Esophagus (tissue), 2 donors: ENCODE measurements at regions not wholly inside any gene's neighbourhood (a gene's known extent, or its start where the extent isn't known, plus 50 kb on each side); places are given as distances from the start of the nearest gene placed in this dataset.

Experiments
- H3K27ac ChIP-seq, 2 donors: one replicate each; pipeline ENCODE4 v1.5.1; 2013; ENCODE audit warnings: low read depth in 2 of 2, mild to moderate bottlenecking in 2 of 2, inconsistent platforms in 1 of 2, low read length in 1 of 2, moderate library complexity in 1 of 2
- H3K27me3 ChIP-seq, 2 donors: one replicate each; pipeline ENCODE4 v1.6.1; 2013; ENCODE audit warnings: low read length in 2 of 2, control low read depth in 1 of 2, mild to moderate bottlenecking in 1 of 2; ENCODE audit not compliant: insufficient read depth in 2 of 2, control insufficient read depth in 1 of 2
- H3K36me3 ChIP-seq, 2 donors: one replicate each; pipeline ENCODE4 v1.6.1; 2013; ENCODE audit warnings: low read length in 1 of 2; ENCODE audit not compliant: control insufficient read depth in 2 of 2, insufficient read depth in 2 of 2
- H3K4me1 ChIP-seq, 2 donors: one replicate each; pipeline ENCODE4 v1.6.1; 2013; ENCODE audit warnings: low read length in 1 of 2; ENCODE audit not compliant: control insufficient read depth in 2 of 2, insufficient read depth in 2 of 2
- H3K4me3 ChIP-seq, 2 donors: one replicate each; pipeline ENCODE4 v1.5.1; 2013; ENCODE audit warnings: low read length in 2 of 2, mild to moderate bottlenecking in 2 of 2, low read depth in 1 of 2, moderate library complexity in 1 of 2
- H3K9me3 ChIP-seq, 2 donors: one replicate each; pipeline ENCODE4 v1.6.1; 2013; ENCODE audit warnings: mild to moderate bottlenecking in 2 of 2, low read depth in 1 of 2, low read length in 1 of 2, moderate library complexity in 1 of 2; ENCODE audit not compliant: control insufficient read depth in 2 of 2, insufficient read depth in 1 of 2
- WGBS, 2 donors: extraction: QIAGEN DNeasy Blood & Tissue Kit; methylation state at CpG; one replicate each; pipeline ENCODE4 v1.1.7; 2013; 5-methylcytosine and 5-hydroxymethylcytosine counted together
- donor health status: healthy with polysubstance abuse.
- donor health status: Bipolar disorder and iron deficiency.

DNA sequence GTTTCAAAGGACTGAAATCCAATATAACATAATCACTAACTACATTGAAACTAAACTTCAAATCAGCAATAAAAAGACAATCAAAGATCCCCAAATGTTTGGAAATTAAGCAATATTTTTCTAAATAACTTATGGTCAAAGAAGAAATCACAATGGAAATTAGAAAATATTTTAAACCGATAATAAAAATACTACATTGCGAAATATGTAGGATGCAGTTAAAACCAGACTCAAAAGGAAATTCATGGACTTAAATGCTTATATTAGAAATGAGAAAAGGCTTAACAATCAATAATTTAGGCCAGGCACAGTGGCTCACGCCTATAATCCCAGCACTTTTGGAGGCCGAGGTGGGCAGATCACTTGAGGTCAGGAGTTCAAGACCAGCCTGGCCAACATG is 79.0 kb upstream of the HAAO start:
- 69 to 75% methylated on average over 4 of the region's 4 CpGs for WGBS, 2 donors

DNA sequence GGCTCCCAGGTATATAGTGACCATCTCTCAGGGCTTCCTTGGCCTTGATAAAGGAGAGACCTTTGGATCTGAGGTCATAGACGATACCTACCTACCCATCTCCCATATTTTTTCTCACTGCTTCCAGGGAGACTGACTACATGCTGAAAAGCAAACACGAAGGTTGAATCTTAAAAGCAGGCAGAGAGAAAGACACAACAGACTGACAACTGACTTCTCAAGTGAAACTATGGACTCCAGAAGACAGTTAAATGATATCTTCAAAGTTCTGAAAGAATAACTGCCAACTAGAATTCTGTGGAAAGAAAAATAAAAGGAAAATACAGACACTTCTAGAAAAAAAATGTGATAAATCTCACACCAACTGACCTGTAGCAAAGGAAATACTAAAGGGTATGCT is 76.5 kb upstream of the HAAO start:
- H3K4me1 ChIP-seq = peaks cover 2 to 8% of the 10 kb centered on the region in 2 donors
- no peaks in the 10 kb centered on the region for H3K36me3 ChIP-seq

More for the DNA sequence above, 79.0 kb upstream of the HAAO start:
- Histone ChIP-seq H3K4me1 (peaks cover 9 to 15% of the 10 kb centered on the region in 2 donors), H3K27me3 (no peaks in the 10 kb centered on the region), H3K4me3 (no peak overlapping the region), H3K36me3 (no peaks in the 10 kb centered on the region), H3K9me3 (no peaks in the 10 kb centered on the region), H3K27ac (no peak overlapping the region)

DNA sequence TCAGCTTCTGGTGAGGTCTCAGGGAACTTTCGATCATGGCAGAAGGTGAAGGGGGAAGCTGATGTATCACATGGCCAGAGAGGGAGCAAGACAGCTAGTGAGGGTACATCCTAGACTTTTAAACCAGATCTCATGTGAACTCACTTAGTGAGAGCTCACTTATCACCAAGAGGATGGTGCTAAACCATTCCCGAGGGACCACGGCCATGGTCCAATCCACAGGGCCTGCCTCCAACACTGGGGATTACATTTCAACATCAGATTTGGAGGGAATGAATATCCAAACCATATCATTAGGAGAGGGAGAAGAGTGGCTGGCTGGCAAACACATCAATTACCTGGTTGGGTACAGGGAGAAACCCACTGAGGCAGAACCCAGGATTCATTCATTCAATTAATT is 75.7 kb upstream of the HAAO start:
- H3K4me3 ChIP-seq = no peak overlapping the region
- H3K36me3 ChIP-seq = no peaks in the 10 kb centered on the region
- H3K4me1 ChIP-seq = peaks cover 2 to 8% of the 10 kb centered on the region in 2 donors
- WGBS, 2 donors = 84 to 90% methylated on average over 3 of the region's 3 CpGs
- H3K9me3 ChIP-seq = no peaks in the 10 kb centered on the region
- H3K27ac ChIP-seq = peak overlapping the region; percentile 79 to 92
- no peaks in the 10 kb centered on the region for H3K27me3 ChIP-seq

More for the DNA sequence above, 76.5 kb upstream of the HAAO start:
- Histone ChIP-seq H3K27ac (no peak overlapping the region), H3K9me3 (no peaks in the 10 kb centered on the region), H3K4me3 (no peak overlapping the region), H3K27me3 (no peaks in the 10 kb centered on the region)
- 90 to 95% methylated on average over 2 of the region's 2 CpGs for WGBS, 2 donors

DNA sequence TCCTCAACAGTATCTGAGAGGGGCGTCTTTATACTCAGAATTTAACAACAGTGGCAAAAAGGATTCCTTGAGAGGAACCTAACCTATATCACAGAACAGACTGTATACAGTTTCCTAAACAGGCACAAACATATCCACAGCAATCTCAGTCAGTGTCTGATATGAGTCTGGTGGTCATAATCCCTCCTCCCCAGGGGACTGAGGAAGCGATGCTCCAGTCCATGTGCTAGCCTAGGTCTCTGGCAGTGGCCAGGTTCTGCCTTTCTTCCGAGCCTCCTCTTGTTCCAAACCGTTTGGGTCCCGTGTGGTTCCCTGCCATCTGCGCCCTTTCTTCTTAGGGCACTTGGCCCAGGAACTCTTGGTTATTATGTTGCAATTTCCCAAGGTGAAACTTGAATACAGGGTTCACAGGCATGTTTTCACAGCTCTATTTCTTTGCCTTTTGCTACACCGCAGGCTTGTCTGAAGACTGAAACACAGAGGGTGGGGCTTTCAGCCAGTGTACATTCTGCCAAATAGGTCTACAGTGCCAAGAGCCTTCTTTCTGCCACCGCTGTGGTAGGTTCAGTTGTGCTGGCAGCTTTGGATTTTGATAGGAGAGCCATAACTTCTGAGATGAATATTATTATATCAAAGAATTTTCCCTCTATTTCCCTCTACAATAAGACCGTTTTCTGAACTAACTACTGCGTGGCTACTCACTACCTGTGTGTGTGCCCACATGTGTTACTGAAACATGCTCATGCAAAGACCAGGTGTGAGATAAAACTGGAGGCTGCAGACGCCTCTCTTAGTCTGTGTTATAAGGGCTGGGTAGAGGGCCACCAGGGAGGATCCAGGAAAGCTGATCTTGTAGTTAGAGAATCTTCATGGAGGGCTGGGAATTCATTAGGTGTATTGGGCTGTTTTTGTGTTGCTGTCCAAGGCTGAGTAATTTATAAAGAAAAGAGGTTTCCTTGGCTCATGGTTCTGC is 75.0 kb upstream of the HAAO start:
- Histone ChIP-seq H3K4me3 (no peak overlapping the region), H3K4me1 (peaks cover 2 to 8% of the 10 kb centered on the region in 2 donors), H3K27me3 (no peaks in the 10 kb centered on the region), H3K36me3 (no peaks in the 10 kb centered on the region), H3K9me3 (no peaks in the 10 kb centered on the region), H3K27ac (peak overlapping the region; percentile 79 to 92)
- 39 to 50% methylated on average over 11 of the region's 11 CpGs for WGBS, 2 donors

DNA sequence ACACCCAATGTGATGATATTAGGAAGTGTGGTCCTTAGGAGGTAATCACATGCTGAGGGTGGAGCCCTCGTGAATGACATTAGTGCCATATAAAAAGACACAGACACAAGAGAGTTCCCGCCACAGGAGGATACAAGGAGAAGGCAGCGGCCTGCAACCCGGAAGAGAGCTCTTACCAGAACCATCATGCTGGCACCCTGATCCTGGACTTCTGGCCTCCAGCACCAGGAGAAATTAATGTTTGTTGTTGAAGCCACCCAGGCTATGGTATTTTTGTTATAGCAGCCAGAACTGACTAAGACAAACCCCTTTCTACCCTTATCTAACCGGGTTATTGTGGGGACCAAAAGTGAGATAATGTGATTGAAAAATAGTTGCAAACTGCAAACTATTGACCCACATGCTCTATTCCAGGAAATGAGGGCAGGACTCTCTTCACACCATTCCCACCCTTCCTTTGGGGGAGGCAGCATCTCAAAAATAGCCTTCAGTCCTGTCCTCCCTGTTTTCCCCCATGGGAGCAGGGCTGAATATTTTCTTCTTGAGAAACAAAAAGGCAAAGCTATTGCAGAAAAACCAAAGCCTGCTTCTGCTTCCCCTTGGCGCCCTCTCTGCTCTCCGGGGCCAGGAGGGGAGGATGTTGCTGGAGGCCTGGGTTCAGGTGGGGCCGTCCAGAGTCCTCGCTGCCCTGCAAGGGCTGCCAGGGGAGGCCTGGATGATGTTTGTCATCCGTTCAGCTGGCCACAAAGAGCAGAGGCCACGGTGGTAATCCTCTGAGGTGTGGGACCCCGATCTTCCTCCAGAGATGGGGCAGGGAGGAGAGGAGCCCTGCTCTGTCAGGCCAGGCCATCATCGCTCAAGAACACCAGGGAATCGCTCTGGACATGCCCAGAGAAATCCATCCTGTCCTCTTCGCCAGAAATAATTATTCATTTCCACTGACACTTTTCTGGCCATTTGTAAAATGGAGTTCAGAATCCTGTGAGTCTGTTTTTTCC is 73.8 kb upstream of the HAAO start:
- Histone ChIP-seq H3K4me3 (no peak overlapping the region), H3K27me3 (no peaks in the 10 kb centered on the region), H3K4me1 (peaks cover 2 to 8% of the 10 kb centered on the region in 2 donors), H3K9me3 (no peaks in the 10 kb centered on the region), H3K36me3 (no peaks in the 10 kb centered on the region), H3K27ac (peak overlapping the region; percentile 79)
- WGBS, 2 donors = 36 to 42% methylated on average over 15 of the region's 15 CpGs

DNA sequence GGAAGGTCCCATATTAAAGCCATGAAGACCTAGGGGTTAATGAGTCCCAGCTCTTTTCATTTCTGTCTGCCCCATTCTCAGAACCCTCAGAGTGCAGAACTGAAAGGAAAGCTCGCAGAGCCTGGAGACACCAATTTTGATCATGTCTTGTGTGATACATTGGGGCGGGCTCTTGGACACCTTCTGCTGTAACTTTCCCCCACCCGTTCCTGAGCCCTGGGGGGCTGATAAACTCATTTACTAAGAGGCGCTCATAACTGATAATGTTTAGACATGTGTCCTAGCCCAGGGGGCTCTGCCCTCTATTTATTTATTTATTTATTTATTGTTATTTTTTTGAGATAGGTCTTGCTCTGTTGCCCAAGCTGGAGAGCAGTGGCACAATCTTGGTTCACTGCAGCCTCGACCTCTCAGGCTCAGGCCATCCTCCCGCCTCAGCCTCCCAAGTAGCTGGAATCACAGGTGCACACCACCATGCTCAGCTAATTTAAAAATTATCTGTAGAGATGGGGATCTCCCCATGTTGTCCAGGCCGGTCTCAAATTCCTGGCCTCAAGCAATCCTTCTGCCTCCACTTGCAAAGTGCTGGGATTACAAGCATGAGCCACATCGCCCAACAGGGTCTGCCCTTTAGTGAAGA is 72.4 kb upstream of the HAAO start:
- 87 to 89% methylated on average over 8 of the region's 8 CpGs for WGBS, 2 donors
- H3K4me3 ChIP-seq = no peak overlapping the region
- H3K27ac ChIP-seq = no peak overlapping the region
- H3K36me3 ChIP-seq = no peaks in the 10 kb centered on the region
- no peaks in the 10 kb centered on the region for H3K9me3 ChIP-seq
- H3K27me3 ChIP-seq = no peaks in the 10 kb centered on the region
- H3K4me1 ChIP-seq = peaks cover 2 to 8% of the 10 kb centered on the region in 2 donors

DNA sequence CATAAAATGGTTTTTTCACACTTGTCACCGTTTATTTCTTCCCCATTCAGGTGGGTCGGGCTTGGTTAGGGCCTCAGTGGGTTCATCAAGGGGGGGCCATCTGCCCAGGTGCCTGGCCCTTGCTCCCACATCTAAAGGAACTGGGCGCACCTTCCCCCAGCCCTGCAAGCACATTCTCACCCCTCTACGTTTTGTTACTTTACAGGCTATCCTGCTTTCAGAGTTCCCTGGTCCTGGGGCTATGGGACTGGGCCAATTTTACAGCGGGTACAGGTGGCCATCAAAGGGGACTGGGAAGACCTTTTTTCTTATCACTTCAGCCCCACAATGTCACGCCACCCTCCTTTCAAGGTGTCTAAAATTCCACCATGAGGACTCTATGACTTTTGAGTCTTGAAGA is 71.8 kb upstream of the HAAO start:
- no peak overlapping the region for H3K27ac ChIP-seq
- H3K4me1 ChIP-seq = peaks cover 2 to 8% of the 10 kb centered on the region in 2 donors
- H3K36me3 ChIP-seq = no peaks in the 10 kb centered on the region
- H3K4me3 ChIP-seq = no peak overlapping the region
- no peaks in the 10 kb centered on the region for H3K9me3 ChIP-seq
- H3K27me3 ChIP-seq = no peaks in the 10 kb centered on the region
- WGBS, 2 donors = 82 to 83% methylated on average over 6 of the region's 6 CpGs

DNA sequence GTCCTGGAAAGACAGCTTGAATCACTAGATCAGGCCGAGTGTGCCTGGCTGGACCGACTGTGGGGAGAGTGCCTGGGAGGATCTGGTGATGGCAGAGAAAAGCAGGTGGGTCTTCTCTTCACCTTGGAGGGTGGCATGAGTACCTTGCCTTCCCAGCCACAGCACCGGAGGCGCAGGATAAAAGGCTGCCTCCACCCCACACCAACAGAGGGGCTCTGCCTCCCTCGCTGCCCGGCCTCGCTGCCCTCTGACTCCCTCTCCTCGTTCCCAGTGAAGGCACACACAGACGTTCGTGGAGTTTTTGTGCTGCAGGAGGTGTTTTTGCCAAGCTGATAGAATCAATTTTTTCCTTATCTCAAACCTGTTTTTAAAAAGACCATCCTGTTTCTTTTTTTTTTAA is 71.4 kb upstream of the HAAO start:
- H3K4me3 ChIP-seq = no peak overlapping the region
- no peaks in the 10 kb centered on the region for H3K36me3 ChIP-seq
- H3K9me3 ChIP-seq = no peaks in the 10 kb centered on the region
- H3K27me3 ChIP-seq = no peaks in the 10 kb centered on the region
- H3K4me1 ChIP-seq = peaks cover 2 to 8% of the 10 kb centered on the region in 2 donors
- WGBS, 2 donors = 88% methylated on average over 10 of the region's 10 CpGs
- H3K27ac ChIP-seq = no peak overlapping the region

DNA sequence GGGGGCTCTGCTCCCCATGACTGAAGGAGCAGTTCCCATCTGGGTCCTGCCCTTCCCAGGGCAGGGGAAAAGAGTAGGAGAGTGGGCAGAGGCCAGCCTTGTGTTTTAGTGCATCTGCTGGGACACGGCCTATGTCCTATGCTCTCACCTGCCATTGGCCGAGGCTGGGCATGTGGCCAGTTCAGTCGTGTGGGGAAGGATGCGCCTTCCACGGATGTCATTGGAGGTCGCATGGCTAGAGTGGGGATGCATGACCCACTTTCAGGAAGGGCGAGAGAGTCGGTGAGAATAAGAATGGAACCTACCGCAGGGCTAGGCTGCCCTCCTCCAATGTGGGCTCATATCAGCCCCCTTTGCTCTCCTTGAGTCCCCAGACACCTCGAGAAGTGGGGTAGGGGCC is 70.9 kb upstream of the HAAO start:
- 83 to 87% methylated on average over 10 of the region's 10 CpGs for WGBS, 2 donors
- H3K9me3 ChIP-seq = no peaks in the 10 kb centered on the region
- H3K4me1 ChIP-seq = peaks cover 2 to 8% of the 10 kb centered on the region in 2 donors
- no peaks in the 10 kb centered on the region for H3K27me3 ChIP-seq
- no peak overlapping the region for H3K4me3 ChIP-seq
- H3K27ac ChIP-seq = no peak overlapping the region
- H3K36me3 ChIP-seq = no peaks in the 10 kb centered on the region
